Adipocyte (in vitro differentiated cells): ENCODE measurements at regions not wholly inside any gene's neighbourhood (a gene's known extent, or its start where the extent isn't known, plus 50 kb on each side); places are given as distances from the start of the nearest gene placed in this dataset.

Source experiments
- DNase-seq: peaks from one replicate; pipeline ENCODE4 v3.0.0-alpha.2; 2015; ENCODE audit warnings: low read depth
- H3K27me3 ChIP-seq: replicated peaks from 2 replicates; pipeline ENCODE4 v1.7.0; 2013; ENCODE audit warnings: mild to moderate bottlenecking, low read length, moderate library complexity; ENCODE audit not compliant: control insufficient read depth, insufficient read depth
- H3K36me3 ChIP-seq: 2 replicates; pipeline ENCODE4 v1.7.0; 2013; ENCODE audit warnings: low read length, mild to moderate bottlenecking, moderate library complexity; ENCODE audit not compliant: control insufficient read depth, insufficient read depth, severe bottlenecking
- H3K4me1 ChIP-seq: 2 replicates; pipeline ENCODE4 v1.7.0; 2013; ENCODE audit warnings: mild to moderate bottlenecking, low read length, moderate library complexity; ENCODE audit not compliant: control insufficient read depth, insufficient read depth
- H3K4me3 ChIP-seq: 2 replicates; pipeline ENCODE4 v1.7.0; 2013; ENCODE audit warnings: mild to moderate bottlenecking, low read length, moderate library complexity
- H3K9ac ChIP-seq: 2 replicates; pipeline ENCODE4 v1.7.0; 2013; ENCODE audit warnings: mild to moderate bottlenecking, low read length, moderate library complexity
- H3K9me3 ChIP-seq: 2 replicates; pipeline ENCODE4 v1.7.0; 2013; ENCODE audit warnings: mild to moderate bottlenecking, low read length, moderate library complexity; ENCODE audit not compliant: control insufficient read depth

DNA sequence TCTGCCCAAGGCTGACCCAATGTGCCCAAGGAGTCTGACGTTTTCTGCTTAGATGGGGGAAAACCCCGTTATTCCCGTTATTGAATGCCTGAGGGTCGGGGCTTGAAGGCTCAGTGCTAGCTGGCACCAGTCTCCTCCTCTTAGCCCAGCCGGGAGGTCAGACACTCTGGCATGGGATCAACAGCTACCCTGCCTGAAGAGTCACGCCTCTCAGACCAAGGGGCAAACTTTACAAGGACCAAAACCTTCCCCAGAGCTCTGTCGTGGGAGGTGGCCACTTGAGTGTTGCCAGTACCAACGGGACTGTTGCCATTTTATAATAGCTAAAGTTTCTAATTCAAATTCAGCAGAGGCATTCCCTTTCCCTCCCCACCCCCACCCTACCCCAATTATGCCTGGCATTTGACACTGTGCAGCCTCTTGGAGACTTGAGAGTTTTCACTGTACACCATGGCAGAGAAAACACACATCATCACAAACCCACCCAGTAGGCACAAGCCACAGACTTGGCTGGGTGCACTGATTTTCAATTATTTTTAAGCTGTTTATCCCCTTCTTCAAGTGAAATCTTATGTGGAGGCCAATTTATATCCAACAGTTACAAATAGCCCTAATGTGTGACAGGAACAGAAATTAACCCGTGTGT lies 137.5 kb upstream of the SYT13 start:
- Histone ChIP-seq H3K9ac (no peak overlapping the region), H3K27me3 (peaks cover 57% of the 10 kb centered on the region), H3K4me3 (no peak overlapping the region), H3K36me3 (no peaks in the 10 kb centered on the region), H3K9me3 (peaks cover 22% of the 10 kb centered on the region), H3K4me1 (no peaks in the 10 kb centered on the region)
- DNase-seq: no peak

DNA sequence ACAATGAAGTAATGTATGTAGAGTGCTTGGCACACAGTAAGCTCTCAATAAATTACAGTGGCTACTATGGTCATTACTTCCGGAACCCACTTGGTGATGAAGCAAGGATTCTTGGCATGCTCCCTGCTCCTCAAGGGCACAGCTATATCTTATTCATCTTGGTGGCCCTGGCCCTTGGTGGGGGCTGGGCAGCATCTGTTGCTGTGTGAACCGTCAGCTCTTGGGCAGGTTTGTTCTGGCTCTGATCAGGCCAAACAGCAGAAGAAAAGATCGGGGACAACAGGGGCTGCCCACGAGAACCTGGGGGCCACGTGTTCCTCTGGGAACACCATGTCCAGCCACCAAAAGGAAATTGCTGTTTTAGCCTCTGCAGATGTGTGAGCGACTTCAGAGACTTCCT lies 136.9 kb upstream of the SYT13 start:
- no peak overlapping the region for H3K9ac ChIP-seq
- H3K4me3 ChIP-seq: no peak overlapping the region
- H3K27me3 ChIP-seq: peaks cover 51% of the 10 kb centered on the region
- no peaks in the 10 kb centered on the region for H3K36me3 ChIP-seq
- no peak for DNase-seq
- no peaks in the 10 kb centered on the region for H3K4me1 ChIP-seq
- peaks cover 28% of the 10 kb centered on the region for H3K9me3 ChIP-seq

- Histone ChIP-seq H3K27me3 (peaks cover 28% of the 10 kb centered on the region), H3K9me3 (peaks cover 17% of the 10 kb centered on the region), H3K36me3 (no peaks in the 10 kb centered on the region), H3K4me3 (no peak overlapping the region), H3K4me1 (peaks cover 7% of the 10 kb centered on the region), H3K9ac (no peak overlapping the region)
- DNase-seq: no peak
These were observed 127.9 kb upstream of the SYT13 start for GRCh38 chr11:45414088-45414487.

- Histone ChIP-seq H3K36me3 (no peaks in the 10 kb centered on the region), H3K27me3 (peaks cover 28% of the 10 kb centered on the region), H3K9ac (no peak overlapping the region), H3K9me3 (peaks cover 9% of the 10 kb centered on the region), H3K4me1 (peaks cover 7% of the 10 kb centered on the region), H3K4me3 (no peak overlapping the region)
- DNase-seq: no peak
These were observed 127.2 kb upstream of the SYT13 start for GRCh38 chr11:45413156-45413858.

GRCh38 chr11:45412521-45412920 lies 126.4 kb upstream of the SYT13 start:
- no peaks in the 10 kb centered on the region for H3K36me3 ChIP-seq
- peaks cover 7% of the 10 kb centered on the region for H3K4me1 ChIP-seq
- no peak overlapping the region for H3K4me3 ChIP-seq
- H3K9me3 ChIP-seq: peaks cover 4% of the 10 kb centered on the region
- DNase-seq: no peak
- peaks cover 28% of the 10 kb centered on the region for H3K27me3 ChIP-seq
- H3K9ac ChIP-seq: no peak overlapping the region

- H3K4me1 ChIP-seq: peaks cover 7% of the 10 kb centered on the region
- H3K9ac ChIP-seq: no peak overlapping the region
- DNase-seq: no peak
- H3K4me3 ChIP-seq: no peak overlapping the region
- H3K27me3 ChIP-seq: peaks cover 28% of the 10 kb centered on the region
- peaks cover 3% of the 10 kb centered on the region for H3K9me3 ChIP-seq
- no peaks in the 10 kb centered on the region for H3K36me3 ChIP-seq
These were observed 125.9 kb upstream of the SYT13 start for GRCh38 chr11:45412051-45412471.

GRCh38 chr11:45411228-45411946 lies 125.2 kb upstream of the SYT13 start:
- peak; percentile 61 for DNase-seq

DNA sequence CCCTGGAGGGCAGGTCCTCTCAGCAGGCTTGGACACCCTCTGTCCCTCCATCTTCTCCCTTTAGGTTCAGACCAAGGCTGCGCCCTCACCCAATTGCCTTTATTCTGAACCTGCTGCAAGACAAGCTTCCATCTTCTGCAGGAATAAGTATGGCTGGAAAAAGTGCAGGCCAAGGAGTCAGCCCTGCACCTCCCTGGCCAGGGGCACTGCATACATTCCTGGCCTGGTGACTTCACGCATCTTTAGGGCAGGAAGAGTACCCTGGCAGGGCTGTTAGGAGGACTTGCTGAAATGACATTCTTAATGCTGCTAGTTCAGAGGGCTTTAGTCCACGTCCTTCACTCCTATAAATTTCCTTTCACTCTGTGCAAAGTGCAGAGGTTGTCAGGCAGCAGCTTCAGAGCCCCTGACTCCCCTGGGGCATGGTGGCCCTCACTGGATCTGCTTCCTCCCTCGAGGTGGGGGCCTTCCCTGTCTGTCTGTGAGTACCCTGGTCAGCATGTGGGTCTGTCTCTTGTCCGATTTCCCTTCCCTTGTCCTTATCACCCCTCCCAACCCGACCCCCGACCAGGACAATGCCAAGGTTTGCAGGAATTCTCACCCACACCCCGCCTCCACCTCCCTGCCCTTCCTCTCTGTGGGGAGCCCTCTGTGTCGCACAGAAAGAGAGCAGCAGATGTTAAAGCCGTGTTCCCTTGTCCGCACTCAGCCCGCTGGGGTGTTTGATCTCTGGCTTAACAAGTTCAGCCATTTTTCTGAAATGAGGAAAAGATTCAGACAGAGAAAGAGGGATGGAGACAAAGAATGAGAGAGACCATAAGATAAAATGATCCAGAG lies 124.5 kb upstream of the SYT13 start:
- Histone ChIP-seq H3K9ac (no peak overlapping the region), H3K4me1 (peaks cover 7% of the 10 kb centered on the region), H3K36me3 (no peaks in the 10 kb centered on the region), H3K27me3 (peaks cover 21% of the 10 kb centered on the region), H3K9me3 (no peaks in the 10 kb centered on the region), H3K4me3 (no peak overlapping the region)
- no peak for DNase-seq

More at GRCh38 chr11:45411228-45411946, 125.2 kb upstream of the SYT13 start:
- H3K36me3 ChIP-seq: no peaks in the 10 kb centered on the region
- peaks cover 2% of the 10 kb centered on the region for H3K9me3 ChIP-seq
- no peak overlapping the region for H3K9ac ChIP-seq
- peaks cover 26% of the 10 kb centered on the region for H3K27me3 ChIP-seq
- H3K4me3 ChIP-seq: no peak overlapping the region
- H3K4me1 ChIP-seq: peaks cover 7% of the 10 kb centered on the region

- Histone ChIP-seq H3K9me3 (no peaks in the 10 kb centered on the region), H3K4me3 (no peak overlapping the region), H3K9ac (no peak overlapping the region), H3K4me1 (peaks cover 7% of the 10 kb centered on the region), H3K36me3 (no peaks in the 10 kb centered on the region), H3K27me3 (peaks cover 20% of the 10 kb centered on the region)
- DNase-seq: no peak
These were observed 123.4 kb upstream of the SYT13 start for GRCh38 chr11:45409587-45409986.

- Histone ChIP-seq H3K9ac (no peak overlapping the region), H3K27me3 (peaks cover 20% of the 10 kb centered on the region), H3K36me3 (no peaks in the 10 kb centered on the region), H3K4me3 (no peak overlapping the region), H3K9me3 (no peaks in the 10 kb centered on the region), H3K4me1 (peaks cover 7% of the 10 kb centered on the region)
- no peak for DNase-seq
These were observed 121.1 kb upstream of the SYT13 start for GRCh38 chr11:45407226-45407625.
